Glomerular visceral epithelial cell (primary cell): ENCODE measurements at regions not wholly inside any gene's neighbourhood (a gene's known extent, or its start where the extent isn't known, plus 50 kb on each side); places are given as distances from the start of the nearest gene placed in this dataset.

Source experiments
- DNase-seq: peaks from one replicate; pipeline ENCODE4 v3.0.0-alpha.2; 2016; ENCODE audit errors: extremely low spot score

DNA sequence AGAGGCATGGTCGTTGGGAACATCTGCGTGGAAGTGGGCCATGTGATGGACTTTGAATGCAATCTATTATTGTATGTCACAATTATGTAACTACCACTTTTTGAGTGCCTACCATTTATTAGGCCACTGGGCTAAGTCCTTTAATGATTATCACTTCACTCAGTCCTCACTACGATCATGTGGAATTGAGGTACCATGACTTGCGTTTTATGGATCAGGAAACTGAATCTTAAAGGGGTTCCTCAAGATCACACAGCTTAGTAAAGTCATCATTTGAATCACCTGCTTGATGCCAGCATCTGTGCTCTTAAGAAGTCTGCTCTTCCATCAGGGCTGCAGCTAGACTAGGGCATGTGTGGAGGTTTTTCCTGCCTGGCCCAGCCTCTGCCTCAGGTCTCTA, 136.7 kb downstream of the DAD1 start:
- DNase-seq, result no peak

DNA sequence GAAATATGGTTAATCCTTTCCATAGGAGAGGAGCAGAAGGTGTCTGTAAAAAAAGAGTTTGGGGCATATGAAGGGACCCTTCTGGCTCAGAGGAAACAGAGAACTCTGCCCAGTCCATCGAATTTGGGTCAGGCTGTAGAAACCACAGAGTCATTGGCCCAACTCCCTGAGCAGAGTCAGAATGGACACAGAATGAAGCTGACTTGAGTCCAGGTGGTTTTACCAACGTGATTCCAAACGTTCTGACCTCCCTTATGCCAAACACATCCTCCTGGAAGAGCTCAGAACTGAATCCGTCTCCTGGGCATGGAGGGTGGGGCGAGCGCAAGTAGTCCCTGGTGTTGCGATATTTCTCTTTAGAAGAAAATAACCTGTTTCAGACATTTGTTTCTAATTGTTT, 138.8 kb downstream of the DAD1 start:
- no peak for DNase-seq

DNA sequence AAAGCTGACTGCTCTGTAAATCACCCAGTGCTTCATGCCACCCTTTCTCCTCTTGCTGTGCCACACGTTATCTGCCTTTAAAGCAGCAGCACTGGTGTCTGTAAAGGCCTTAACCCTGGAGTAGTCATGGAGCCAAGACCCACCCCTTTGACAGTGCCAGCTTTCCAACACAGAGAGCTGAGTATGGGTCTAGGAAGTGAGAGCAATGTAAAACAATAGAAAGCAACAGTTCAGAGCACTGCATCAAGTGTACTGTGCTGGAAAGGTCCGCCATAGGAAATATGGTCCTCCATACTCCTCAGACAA, 139.5 kb downstream of the DAD1 start:
- no peak for DNase-seq

GRCh38 chr14:22448905-22449599, 140.0 kb downstream of the DAD1 start:
- DNase-seq, result peak; percentile 30

GRCh38 chr14:22448035-22448904, 140.8 kb downstream of the DAD1 start:
- peak; percentile 70 for DNase-seq

DNA sequence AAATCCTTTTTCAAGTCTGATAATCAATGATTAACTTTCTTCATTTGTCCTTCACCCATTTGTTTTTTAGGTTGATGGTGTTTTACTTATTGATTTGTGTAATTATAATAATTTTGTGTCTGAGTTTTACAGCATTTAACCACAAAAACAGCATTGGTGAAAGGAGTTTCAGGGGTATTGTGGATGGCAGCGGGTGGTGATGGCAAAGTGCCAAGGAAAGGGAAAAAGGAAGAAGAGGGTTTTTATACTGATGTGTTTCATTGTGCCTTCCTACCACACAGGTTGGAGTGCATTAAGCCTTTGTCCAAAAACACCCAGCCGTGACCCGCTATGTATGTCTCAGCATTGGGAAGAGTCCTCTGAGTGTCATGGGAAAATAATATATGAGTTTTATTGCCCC, 150.3 kb downstream of the DAD1 start:
- no peak for DNase-seq

DNA sequence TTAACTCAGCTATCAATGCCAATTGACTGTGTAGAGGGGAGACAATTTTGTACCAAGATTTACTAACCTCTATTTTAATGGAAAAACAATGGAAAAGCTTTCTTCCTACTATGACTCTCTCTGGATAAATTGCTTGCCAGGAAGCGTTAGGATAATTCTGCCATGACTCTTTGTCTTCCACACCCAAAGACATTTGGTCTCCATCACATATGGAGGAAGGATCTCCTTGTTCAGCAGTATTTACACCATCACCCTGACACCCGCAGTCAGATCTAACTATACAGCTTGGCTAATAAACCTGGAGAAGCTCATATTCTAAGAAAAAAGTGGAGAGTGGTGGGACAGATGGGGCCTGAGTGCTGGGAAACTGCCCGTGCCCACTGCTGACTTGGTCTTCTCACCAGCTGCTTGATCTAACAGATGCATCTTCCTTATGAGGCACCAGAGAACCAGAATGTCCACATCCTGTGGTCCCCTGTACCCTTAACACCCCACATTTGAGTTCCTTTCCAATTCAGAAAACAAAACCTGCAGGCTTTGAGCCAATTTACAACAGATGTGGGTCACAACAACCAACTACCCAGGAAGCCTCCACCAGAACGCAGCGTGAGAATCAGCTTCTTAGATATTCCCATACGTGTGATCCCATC, 154.0 kb downstream of the DAD1 start:
- DNase-seq, result no peak

- DNase-seq, result no peak
Measured at GRCh38 chr14:22434030-22434429, 155.0 kb downstream of the DAD1 start.

- DNase-seq, result no peak
Measured at GRCh38 chr14:22433069-22433468, 156.0 kb downstream of the DAD1 start.

DNA sequence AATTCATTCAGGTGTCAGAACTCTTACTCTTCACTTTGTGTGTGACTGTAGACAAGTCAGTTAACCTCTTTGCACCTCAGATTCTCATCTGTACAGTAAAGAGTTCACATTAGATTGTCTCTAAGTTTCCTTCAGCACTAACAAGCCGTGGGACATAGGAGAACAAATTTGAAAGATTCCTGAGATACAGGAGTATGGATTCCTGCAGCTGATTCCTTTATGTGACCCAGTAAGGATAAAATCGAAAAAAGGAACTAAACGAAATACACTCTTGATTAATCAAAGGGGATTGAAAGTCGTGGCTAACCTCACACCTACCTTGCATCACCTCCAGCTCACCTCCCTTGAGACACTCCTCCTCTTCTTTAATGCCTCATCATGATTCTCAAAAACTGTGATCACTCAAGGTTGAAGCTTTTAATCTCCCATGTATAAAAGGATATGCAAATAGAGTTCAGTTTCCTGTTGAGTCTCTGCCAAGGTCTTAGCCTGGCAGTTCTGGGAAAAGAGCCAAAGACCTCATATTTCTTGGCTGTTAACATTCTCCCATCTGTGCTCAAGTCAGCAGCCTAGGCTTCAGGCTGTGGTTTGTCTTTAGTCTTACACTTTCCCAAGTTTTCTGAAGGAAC, 156.6 kb downstream of the DAD1 start:
- DNase-seq, result peak; percentile 96

DNA sequence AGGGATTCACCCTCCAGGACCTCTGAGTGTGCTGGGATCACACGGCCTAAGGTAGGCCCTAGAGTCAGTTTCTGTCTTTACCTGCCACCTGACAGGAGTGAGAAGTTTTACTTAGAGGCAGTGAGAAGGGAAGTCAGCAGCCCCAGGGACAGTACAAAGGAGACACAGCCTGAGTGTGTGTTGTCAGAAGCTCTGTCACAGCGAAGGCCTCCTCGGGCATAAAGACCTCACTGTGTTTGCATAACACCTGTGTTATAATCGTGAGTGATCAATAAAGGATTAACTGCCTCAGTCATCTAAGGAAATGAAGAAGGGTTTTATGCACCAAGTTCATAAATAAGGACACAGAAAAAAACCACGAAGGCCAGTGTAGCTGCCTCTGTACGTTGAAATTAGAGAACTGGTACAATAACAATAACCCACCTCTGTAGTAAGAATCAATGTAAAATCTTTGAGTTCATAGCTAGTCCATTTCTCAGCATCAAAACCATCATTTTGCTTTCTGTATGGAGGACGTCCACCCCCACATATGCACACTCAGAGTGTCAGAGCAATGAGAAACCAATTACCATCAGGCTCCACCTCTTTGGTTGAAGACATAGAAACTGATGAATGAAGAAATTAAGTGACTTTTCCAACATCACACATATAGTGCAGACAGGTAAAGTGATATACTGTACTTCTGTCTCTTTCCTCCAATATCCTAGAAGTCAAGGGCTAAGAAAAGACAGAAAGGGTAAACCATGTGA, 159.3 kb downstream of the DAD1 start:
- no peak for DNase-seq

DNA sequence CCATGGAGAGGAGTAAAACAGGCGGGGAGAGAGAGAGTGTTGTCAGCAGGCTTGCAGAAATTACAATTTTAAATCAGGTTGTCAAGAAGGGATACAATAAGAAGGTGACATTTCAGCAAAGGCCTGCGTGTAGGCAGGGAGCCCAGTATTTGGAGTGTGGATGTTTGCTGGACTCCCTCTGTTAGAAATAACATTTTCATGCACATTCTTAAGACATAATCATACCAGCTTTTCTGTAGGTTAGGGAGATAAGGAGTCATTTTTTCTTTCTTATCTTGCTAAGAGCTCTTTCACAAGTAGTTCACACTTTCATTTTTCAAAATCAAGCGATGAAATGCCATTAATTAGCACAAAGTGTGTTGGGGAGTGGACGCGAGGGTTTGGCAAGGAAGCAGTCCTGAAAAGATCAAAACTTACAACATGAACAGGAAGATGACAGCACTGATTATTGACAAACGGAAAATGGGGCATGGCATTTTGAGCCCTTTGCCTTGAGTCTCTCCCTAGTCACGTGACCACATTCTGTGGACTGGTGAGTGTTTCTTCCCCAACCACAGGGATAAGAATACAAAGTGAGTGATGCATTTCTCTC, 160.2 kb downstream of the DAD1 start:
- no peak for DNase-seq

DNA sequence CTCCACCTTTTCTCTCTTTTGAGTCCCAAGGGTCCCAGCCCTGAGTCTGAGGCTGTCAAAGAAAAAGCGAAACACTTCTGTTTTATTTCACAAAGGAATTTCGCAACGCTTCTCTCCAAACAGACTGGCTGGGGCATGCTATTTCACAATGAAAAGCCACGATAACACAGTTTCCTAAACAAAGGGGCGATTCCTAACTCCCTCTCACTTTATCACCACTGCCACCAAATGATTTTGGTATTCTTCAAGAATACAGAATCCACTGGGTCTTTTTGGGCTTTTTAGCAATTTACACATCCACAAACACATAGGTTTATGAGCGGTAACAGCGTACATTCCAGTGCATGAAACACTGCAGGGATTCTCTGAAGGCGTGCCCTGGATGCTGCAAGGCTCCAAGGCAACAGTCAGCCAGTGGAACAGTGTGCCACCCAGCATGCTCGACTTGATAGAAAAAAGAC, 161.2 kb downstream of the DAD1 start:
- no peak for DNase-seq

GRCh38 chr14:22426711-22427110, 162.3 kb downstream of the DAD1 start:
- no peak for DNase-seq

DNA sequence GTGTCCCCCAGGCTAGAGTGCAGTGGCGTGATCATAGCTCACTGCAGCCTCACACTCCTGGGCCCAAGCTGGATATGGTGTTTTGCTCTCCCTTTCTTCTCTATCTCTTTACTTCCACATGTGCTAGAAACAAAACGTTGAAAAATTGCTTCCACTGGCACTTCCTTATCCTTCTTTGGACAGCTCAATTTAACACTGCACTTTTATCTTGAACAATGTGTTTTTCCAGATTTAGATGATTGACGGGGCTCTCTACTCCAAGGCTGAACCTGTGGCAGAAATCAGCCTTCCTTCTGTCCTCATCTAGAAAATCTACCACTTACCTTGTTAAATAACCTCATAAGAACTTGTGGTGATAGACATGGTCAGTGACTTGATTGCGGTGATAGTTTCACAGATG, 165.1 kb downstream of the DAD1 start:
- no peak for DNase-seq

- DNase-seq, result no peak
Measured at GRCh38 chr14:22422238-22422637, 166.8 kb downstream of the DAD1 start.

DNA sequence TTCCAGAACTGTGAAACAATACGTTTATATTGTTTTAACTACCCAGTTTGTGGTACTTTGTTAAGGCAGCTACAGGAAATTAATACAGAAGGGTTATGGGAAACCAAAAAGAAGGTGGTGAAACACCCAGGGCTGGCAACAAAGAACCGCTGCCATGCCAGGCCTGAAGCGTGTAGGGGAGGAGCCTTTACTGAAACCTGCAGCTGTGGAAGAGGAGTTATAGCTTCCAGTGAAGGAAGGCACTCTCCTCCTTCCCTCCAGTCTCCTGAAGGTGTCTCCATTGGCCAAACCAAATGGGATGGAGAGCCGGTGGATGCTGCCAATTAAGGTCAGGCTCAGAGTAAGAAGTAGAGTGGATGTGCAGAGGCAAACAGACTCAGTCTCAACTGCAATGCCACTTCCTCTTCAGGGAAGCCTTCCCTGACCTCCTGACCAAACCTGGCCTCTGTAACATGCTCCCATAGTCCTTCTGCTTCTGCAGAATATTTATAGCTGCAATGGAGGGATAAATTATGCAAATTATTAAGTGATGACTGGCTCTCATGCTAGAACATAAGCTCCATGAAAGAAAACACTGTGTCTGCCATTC, 168.3 kb downstream of the DAD1 start:
- no peak for DNase-seq

DNA sequence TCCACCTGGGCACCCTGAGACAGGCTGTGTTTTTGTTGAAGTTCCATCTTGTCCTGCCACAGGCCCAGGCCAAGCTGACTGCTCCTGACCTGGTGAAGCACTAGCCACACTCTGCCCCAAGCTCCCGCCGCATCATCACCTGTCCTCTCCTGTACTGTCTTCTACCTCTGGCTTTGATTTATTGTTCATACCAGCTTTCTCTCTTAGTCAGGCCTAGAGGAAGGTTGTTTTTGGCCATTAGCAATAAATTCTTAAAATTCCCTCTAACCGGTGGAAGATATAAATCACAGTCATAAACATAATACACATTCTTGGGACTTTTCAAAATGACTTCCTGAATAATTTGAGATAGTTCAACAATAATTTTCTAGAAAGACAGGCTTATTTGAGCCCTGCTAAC, 169.4 kb downstream of the DAD1 start:
- DNase-seq, result peak; percentile 38

DNA sequence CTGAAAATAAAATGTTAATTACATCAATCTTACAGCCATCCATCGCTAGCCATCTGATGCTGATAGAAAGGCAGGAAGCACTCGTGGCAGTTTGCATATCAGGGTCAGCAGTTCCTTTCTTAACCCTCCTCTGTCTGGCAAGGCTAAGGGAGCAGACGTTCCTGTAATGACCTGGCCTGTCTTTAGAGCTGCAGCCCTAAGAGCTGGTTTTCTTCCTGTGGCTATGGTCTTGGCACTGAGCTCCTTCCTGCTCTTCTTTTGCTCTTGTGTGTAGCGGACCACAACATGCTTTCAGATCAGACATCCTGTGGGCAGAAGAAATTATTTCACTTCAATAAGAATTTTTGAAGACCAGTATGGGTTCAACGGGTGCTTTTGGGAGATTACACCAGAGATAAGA, 170.4 kb downstream of the DAD1 start:
- peak; percentile 17 for DNase-seq

DNA sequence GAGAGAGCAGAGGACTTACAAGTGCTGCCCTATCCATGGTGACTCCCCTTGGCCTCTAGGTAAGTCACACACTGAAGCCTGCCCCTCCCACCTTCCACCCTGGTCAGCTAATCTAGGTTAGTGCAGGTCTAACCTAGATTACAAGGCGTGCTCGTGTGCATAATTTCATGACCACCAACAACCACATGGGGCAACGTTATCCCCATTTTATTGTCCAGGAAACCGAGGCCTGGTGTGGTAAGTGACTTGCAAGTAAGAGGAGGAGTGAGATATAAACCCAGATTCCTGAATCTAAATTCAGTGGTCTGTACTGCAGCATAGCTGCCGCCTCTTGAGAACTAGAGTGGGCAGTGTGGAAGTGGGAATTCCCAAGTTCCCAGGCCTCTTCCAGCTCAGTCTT, 171.1 kb downstream of the DAD1 start:
- no peak for DNase-seq

DNA sequence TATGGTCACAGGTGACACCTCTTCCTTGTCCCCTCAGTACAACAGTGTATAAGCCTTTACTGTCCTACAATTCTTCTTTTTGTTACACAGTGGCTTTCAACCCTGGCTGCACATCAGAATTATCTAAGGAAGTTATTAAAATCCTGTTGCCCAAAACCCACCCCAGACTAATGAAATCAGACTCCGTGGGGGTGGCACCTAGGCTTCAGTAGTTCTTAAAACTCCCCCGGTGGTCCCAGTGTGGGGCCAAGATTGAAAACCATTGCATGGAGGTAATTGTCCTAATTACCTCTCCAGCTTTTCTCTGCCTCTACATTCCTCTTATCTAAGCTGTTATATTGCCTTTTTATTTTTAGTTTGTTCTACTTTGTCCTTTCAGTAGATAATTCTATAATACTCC, 172.8 kb downstream of the DAD1 start:
- DNase-seq, result no peak
